AG08396 (cell line): ENCODE measurements at regions not wholly inside any gene's neighbourhood (a gene's known extent, or its start where the extent isn't known, plus 50 kb on each side); places are given as distances from the start of the nearest gene placed in this dataset.
"Not testable (repeated sequence)": the region's sequence is repeated elsewhere in the genome, so short reads cannot be mapped to it uniquely, and the experiment has no call there.

Source experiments
- DNase-seq: peaks from one replicate; pipeline ENCODE4 v3.0.0; 2012; ENCODE audit warnings: low spot score, mixed read lengths

- no peak for DNase-seq
Measured at GRCh38 chr12:33825986-33826602, 196.2 kb upstream of the ALG10 start.

- no peak for DNase-seq
Measured at GRCh38 chr12:33828326-33828725, 194.0 kb upstream of the ALG10 start.

GRCh38 chr12:33830070-33830469, 192.2 kb upstream of the ALG10 start:
- DNase-seq, result no peak

- DNase-seq, result no peak
Measured at GRCh38 chr12:33832900-33833299, 189.4 kb upstream of the ALG10 start.

- DNase-seq, result no peak
Measured at GRCh38 chr12:33834672-33835071, 187.6 kb upstream of the ALG10 start.

- DNase-seq, result no peak
Measured at GRCh38 chr12:33876618-33877017, 145.7 kb upstream of the ALG10 start.

GRCh38 chr12:33892425-33892824, 129.9 kb upstream of the ALG10 start:
- no peak for DNase-seq

- not testable (repeated sequence) for DNase-seq
Measured at GRCh38 chr12:33920460-33920859, 101.8 kb upstream of the ALG10 start.

- no peak for DNase-seq
Measured at GRCh38 chr12:33926095-33926494, 96.2 kb upstream of the ALG10 start.

- not testable (repeated sequence) for DNase-seq
Measured at GRCh38 chr12:33937669-33938068, 84.6 kb upstream of the ALG10 start.

GRCh38 chr12:33942172-33942571, 80.1 kb upstream of the ALG10 start:
- no peak for DNase-seq

- DNase-seq, result no peak
Measured at GRCh38 chr12:33944703-33945437, 77.4 kb upstream of the ALG10 start.

- no peak for DNase-seq
Measured at GRCh38 chr12:33945438-33945784, 76.9 kb upstream of the ALG10 start.

- not testable (repeated sequence) for DNase-seq
Measured at GRCh38 chr12:33966219-33966618, 56.1 kb upstream of the ALG10 start.

GRCh38 chr12:33967760-33968159, 54.5 kb upstream of the ALG10 start:
- DNase-seq, result no peak
